MM.1S (cell line): ENCODE measurements at regions not wholly inside any gene's neighbourhood (a gene's known extent, or its start where the extent isn't known, plus 50 kb on each side); places are given as distances from the start of the nearest gene placed in this dataset.

Source experiments
- CTCF ChIP-seq: fragments of 300-600 bp; sonication (generic); IDR thresholded peaks from 2 replicates; pipeline ENCODE4 v1.5.1; 2016; ENCODE audit warnings: antibody characterized with exemption, low read length, mixed read lengths
- EZH2 ChIP-seq: fragments of 300-600 bp; sonication (generic); optimal IDR thresholded peaks from 2 replicates; pipeline ENCODE3; 2017; ENCODE audit warnings: low read depth, mild to moderate bottlenecking, antibody characterized with exemption, low read length, mixed read lengths

DNA sequence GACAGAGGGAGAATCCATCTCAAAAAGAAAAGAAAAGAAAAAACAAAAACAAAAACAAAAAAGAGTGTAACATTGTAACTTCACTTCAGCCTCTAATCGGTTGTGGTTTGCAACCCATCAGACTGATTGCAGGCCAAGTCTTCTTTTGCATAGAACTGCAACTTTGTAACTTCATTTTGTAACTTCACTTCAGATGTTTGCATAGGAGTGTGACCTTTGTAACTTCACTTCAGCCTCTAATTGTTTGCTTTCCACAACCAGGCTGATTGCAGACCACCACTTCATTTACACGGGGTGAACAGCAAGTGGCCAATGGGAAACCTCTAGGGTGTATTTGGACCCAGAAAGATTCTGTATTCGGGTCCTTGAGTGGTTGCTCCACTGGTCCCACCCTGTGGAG lies 79.1 kb upstream of the CHMP2B start:
- TF ChIP-seq CTCF (no peak), EZH2 (no peak)
